PFSK-1 (cell line): ENCODE measurements at regions not wholly inside any gene's neighbourhood (a gene's known extent, or its start where the extent isn't known, plus 50 kb on each side); places are given as distances from the start of the nearest gene placed in this dataset.

Experiments
- FOXP2 ChIP-seq: optimal IDR thresholded peaks from 2 replicates; pipeline ENCODE3; 2011; ENCODE audit warnings: borderline replicate concordance, control low read depth, inconsistent platforms; ENCODE audit not compliant: insufficient read depth; ENCODE audit errors: extremely low read length, extremely low read depth
- POLR2AphosphoS5 ChIP-seq: IDR thresholded peaks from 2 replicates; pipeline ENCODE4 v1.6.1; 2012; ENCODE audit warnings: low read depth, mild to moderate bottlenecking, control low read depth, low read length, moderate library complexity
- SIN3A ChIP-seq: IDR thresholded peaks from 2 replicates; pipeline ENCODE4 v1.6.1; 2012; ENCODE audit warnings: mild to moderate bottlenecking, low read length, moderate library complexity, borderline replicate concordance; ENCODE audit not compliant: insufficient read depth
- TAF1 ChIP-seq: IDR thresholded peaks from 2 replicates; pipeline ENCODE4 v1.6.1; 2012; ENCODE audit warnings: low read length, control low read depth, borderline replicate concordance; ENCODE audit not compliant: insufficient read depth
- TF ChIP-seq, protein P1 (sequence below), 2 experiments: IDR thresholded peaks; 2 replicates each; pipeline versions ENCODE4 v1.6.1 to v1.8.0; 2011 to 2012; ENCODE audit warnings: low read depth in 2 of 2, low read length in 2 of 2, control low read depth in 1 of 2, inconsistent platforms in 1 of 2, mild to moderate bottlenecking in 1 of 2, moderate library complexity in 1 of 2; ENCODE audit not compliant: insufficient read depth in 1 of 2

DNA sequence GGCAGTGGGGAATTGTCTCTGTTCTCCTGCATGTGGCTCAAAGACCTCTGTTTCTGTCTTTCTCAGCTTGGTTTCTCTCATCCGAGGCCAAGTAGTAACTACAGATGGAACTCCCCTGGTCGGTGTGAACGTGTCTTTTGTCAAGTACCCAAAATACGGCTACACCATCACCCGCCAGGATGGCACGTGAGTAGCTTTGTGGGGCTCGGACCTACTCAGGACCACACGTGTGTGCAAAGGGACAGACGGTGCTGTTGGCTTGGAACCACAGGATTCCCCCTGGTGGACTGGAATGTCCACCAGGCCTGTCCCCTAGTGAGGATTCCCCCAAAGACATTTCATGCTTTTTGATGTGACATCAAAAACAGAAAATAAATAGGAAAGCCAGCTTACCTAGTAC is 96.3 kb upstream of the WWC1 start:
- TF ChIP-seq, protein P1, sequence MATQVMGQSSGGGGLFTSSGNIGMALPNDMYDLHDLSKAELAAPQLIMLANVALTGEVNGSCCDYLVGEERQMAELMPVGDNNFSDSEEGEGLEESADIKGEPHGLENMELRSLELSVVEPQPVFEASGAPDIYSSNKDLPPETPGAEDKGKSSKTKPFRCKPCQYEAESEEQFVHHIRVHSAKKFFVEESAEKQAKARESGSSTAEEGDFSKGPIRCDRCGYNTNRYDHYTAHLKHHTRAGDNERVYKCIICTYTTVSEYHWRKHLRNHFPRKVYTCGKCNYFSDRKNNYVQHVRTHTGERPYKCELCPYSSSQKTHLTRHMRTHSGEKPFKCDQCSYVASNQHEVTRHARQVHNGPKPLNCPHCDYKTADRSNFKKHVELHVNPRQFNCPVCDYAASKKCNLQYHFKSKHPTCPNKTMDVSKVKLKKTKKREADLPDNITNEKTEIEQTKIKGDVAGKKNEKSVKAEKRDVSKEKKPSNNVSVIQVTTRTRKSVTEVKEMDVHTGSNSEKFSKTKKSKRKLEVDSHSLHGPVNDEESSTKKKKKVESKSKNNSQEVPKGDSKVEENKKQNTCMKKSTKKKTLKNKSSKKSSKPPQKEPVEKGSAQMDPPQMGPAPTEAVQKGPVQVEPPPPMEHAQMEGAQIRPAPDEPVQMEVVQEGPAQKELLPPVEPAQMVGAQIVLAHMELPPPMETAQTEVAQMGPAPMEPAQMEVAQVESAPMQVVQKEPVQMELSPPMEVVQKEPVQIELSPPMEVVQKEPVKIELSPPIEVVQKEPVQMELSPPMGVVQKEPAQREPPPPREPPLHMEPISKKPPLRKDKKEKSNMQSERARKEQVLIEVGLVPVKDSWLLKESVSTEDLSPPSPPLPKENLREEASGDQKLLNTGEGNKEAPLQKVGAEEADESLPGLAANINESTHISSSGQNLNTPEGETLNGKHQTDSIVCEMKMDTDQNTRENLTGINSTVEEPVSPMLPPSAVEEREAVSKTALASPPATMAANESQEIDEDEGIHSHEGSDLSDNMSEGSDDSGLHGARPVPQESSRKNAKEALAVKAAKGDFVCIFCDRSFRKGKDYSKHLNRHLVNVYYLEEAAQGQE (IDR thresholded peaks at IDR 0.05; ENCODE audit: insufficient read depth in 1 of 2, low read depth in 2 of 2, low read length in 2 of 2) = no peak
- TF ChIP-seq POLR2AphosphoS5 = no peak
- no peak for TF ChIP-seq SIN3A
- TF ChIP-seq TAF1 = no peak
- no peak for TF ChIP-seq FOXP2

DNA sequence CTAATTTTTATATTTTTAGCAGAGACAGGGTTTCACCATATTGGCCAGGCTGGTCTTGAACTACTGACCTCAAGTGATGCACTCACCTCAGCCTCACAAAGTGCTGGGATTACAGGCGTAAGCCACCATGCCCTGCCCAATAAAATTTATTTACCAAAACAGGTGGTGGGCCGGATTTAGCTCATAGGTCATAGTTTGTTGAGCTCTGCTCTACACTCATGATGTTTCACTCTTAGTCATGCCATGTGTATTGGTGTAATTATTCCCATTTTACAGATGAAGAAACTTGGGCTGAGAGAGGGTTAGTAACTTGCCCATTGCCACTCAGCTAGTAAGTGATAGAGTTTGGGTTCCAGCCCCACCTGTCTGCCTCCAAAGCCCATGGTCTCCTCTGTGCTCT is 93.1 kb upstream of the WWC1 start:
- TF ChIP-seq SIN3A (no peak), TAF1 (no peak), FOXP2 (no peak), POLR2AphosphoS5 (no peak)
- TF ChIP-seq, protein P1 (IDR thresholded peaks at IDR 0.05; ENCODE audit: insufficient read depth in 1 of 2, low read depth in 2 of 2, low read length in 2 of 2) = no peak

DNA sequence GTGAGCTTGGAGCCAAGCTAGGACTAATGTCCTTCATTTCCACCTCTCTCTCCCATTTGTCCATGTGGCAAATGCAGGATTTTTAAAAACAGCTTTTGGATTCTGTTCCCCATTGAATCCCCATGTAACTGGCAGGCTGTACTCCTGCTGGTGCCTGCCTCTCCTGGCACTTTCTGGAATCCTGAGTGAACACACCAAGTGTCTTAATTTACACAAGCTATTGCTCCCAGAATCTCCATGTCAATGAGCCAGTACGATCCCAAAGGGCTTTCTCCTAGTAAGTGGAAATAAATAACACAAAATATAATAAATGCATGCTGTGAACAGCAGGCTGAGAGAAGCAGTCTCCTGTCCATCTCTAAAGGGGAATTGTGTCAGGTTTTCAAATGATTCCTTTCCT is 88.4 kb upstream of the WWC1 start:
- TF ChIP-seq, protein P1 (IDR thresholded peaks at IDR 0.05; ENCODE audit: insufficient read depth in 1 of 2, low read depth in 2 of 2, low read length in 2 of 2) = no peak
- no peak for TF ChIP-seq FOXP2

DNA sequence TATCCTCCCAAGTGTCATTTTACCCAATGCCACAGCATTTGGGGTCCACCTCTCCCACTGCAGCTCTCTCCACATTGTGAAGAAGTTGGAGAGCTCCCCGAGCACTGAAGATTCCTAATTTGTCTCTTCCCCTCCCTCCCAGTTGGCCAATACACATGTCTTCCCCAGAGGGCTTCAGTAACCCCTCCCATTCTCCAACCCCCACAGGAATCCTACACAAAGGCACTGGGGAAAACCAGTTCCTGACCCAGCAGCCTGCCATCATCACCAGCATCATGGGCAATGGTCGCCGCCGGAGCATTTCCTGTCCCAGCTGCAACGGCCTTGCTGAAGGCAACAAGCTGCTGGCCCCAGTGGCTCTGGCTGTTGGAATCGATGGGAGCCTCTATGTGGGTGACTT is 87.3 kb upstream of the WWC1 start:
- TF ChIP-seq POLR2AphosphoS5 = no peak
- TF ChIP-seq SIN3A = no peak
- TF ChIP-seq TAF1 = no peak
- TF ChIP-seq, protein P1 (IDR thresholded peaks at IDR 0.05; ENCODE audit: insufficient read depth in 1 of 2, low read depth in 2 of 2, low read length in 2 of 2) = no peak
- TF ChIP-seq FOXP2 = no peak

DNA sequence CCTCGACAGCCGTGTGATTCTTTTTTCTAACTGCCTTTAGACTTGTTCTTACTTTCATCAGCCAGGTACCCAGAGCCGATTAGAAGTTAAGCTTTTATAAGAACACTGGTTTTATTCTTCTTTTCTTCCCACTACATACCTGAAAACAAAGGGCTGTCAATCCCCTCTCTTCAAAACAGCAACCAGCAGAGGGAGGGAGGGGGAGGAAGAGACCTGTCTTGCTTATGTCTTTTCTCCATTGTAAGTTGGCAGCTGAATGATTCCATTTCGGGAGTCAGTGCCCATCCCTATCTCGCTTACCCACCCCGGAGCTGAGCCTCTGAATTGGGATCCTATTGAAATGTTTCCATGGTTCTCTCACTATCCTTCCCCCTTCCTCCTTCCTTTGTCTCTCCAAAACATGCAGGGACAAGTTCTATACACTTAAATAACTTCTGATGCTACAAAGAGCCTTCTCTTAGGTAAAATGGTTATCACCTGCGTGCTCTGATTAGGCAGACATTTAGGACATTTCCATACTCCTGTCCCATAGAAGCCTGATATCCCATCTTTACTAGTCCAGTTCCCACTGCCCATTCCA is 83.9 kb upstream of the WWC1 start:
- TF ChIP-seq POLR2AphosphoS5 (no peak), TAF1 (no peak), SIN3A (no peak), FOXP2 (no peak)
- TF ChIP-seq, protein P1 (IDR thresholded peaks at IDR 0.05; ENCODE audit: insufficient read depth in 1 of 2, low read depth in 2 of 2, low read length in 2 of 2) = no peak
